Body of pancreas (tissue), 4 donors: ENCODE measurements at regions not wholly inside any gene's neighbourhood (a gene's known extent, or its start where the extent isn't known, plus 50 kb on each side); places are given as distances from the start of the nearest gene placed in this dataset.

Source experiments
- ATAC-seq: fragments of 150-250 bp; one replicate; pipeline ENCODE4 v1.9.1; 2016
- DNase-seq, 4 donors: peaks; one replicate each; pipeline ENCODE4 v3.0.0-alpha.2; 2019
- H3K27ac ChIP-seq, 4 donors: fragments of 200-600 bp; sonication (generic); 1 replicate in 3 of 4; 2 replicates in 1 of 4; pipeline versions ENCODE4 v1.5.1 to v1.6.1; 2016 to 2019; ENCODE audit warnings: mild to moderate bottlenecking in 1 of 4, mixed read lengths in 1 of 4, moderate library complexity in 1 of 4
- H3K27me3 ChIP-seq, 2 donors: fragments of 200-600 bp; sonication (generic); one replicate each; pipeline ENCODE4 v1.6.0; 2016; ENCODE audit warnings: mild to moderate bottlenecking in 1 of 2
- H3K36me3 ChIP-seq, 2 donors: fragments of 200-600 bp; sonication (generic); replicated peaks in 1 of 2; 2 replicates each; pipeline ENCODE4 v1.5.1; 2016; ENCODE audit warnings: low read depth in 2 of 2; ENCODE audit not compliant: insufficient read depth in 1 of 2
- H3K4me1 ChIP-seq: fragments of 200-600 bp; sonication (generic); one replicate; pipeline ENCODE4 v1.6.0; 2016
- H3K4me3 ChIP-seq, 2 donors: fragments of 200-600 bp; sonication (generic); 1 replicate in 1 of 2; 2 replicates in 1 of 2; pipeline ENCODE4 v1.5.1; 2016 to 2019
- H3K9me3 ChIP-seq, 3 donors: fragments of 200-600 bp; sonication (generic); 1 replicate in 2 of 3; 2 replicates in 1 of 3; pipeline ENCODE4 v1.5.1; 2016
- CTCF ChIP-seq, 7 experiments: fragments of 450-650 bp in 4 of 7; fragments of 200-600 bp in 3 of 7; sonication (generic) in 3 of 7; IDR thresholded peaks; one replicate each; pipeline ENCODE4 v1.5.1; 2016 to 2019; ENCODE audit warnings: antibody characterized with exemption in 7 of 7
- POLR2A ChIP-seq, 3 donors: fragments of 450-650 bp; IDR thresholded peaks; one replicate each; pipeline ENCODE4 v1.6.1; 2016; ENCODE audit warnings: antibody characterized with exemption in 3 of 3, mild to moderate bottlenecking in 2 of 3
- WGBS, 2 donors: methylation state at CpG; one replicate each; pipeline ENCODE4 v1.1.5; 2017; 5-methylcytosine and 5-hydroxymethylcytosine counted together
- intact Hi-C: fragments of 100-400 bp; cut with DNase I; formaldehyde crosslinking; loops from one replicate; pipeline ENCODE4 v1.15.1; 2023

DNA sequence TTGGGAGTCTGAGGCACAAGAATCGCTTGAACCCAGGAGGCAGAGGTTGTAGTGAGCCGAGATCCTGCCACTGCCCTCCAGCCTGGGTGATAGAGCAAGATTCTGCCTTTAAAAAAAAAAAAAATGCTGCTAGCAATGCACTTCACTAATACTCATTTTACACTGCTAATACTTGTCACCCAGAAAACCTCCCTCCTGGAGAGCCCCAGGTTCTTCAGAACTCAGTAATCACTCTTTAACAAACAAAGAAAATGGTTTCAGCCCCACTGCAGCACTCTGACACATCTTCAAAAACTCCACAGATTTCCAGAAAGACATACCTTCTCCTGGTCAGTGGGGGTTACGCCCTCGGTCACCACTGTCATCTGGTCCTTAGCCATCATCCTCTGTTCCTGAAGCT is 366.7 kb downstream of the SHQ1 start:
- no peak for ATAC-seq

DNA sequence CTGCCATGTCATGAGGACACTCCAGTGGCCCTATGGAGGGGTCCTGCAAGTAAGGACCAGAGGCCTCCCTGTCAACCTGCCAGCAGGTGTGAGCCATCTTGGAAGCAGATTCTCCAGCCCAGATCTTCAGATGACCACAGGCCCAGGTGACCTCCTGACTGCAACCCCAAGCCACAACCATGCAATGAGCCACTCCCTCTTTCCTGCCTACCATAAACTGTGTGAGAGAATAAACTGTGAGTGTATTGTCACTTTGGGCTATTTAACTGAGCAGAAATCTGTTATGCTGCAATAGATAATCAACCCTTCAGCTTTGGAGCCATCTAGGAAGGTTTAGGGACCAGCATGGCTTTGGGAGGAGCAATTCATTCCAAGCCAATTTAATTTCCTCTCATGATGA is 367.9 kb downstream of the SHQ1 start:
- Histone ChIP-seq H3K27me3 (no peaks in the 10 kb centered on the region), H3K9me3 (no peaks in the 10 kb centered on the region), H3K4me1 (peaks cover 10% of the 10 kb centered on the region), H3K27ac (no peak overlapping the region), H3K36me3 (no peaks in the 10 kb centered on the region), H3K4me3 (no peak overlapping the region)
- TF ChIP-seq CTCF (IDR thresholded peaks at IDR 0.05), result no peak
- TF ChIP-seq POLR2A (IDR thresholded peaks at IDR 0.05), result no peak
- no peak for ATAC-seq
- no peak for DNase-seq
- intact Hi-C loops, result no loop called here

More for the DNA sequence above, 366.7 kb downstream of the SHQ1 start:
- no peak for DNase-seq
- intact Hi-C loops, result no loop called here
- H3K9me3 ChIP-seq, result no peaks in the 10 kb centered on the region
- no peaks in the 10 kb centered on the region for H3K36me3 ChIP-seq
- 83 to 89% methylated on average over 4 of the region's 4 CpGs for WGBS, 2 donors
- H3K27ac ChIP-seq, result no peak overlapping the region
- H3K4me3 ChIP-seq, result no peak overlapping the region
- no peaks in the 10 kb centered on the region for H3K27me3 ChIP-seq
- H3K4me1 ChIP-seq, result peaks cover 10% of the 10 kb centered on the region
- no peak for TF ChIP-seq CTCF (IDR thresholded peaks at IDR 0.05)
- no peak for TF ChIP-seq POLR2A (IDR thresholded peaks at IDR 0.05)

DNA sequence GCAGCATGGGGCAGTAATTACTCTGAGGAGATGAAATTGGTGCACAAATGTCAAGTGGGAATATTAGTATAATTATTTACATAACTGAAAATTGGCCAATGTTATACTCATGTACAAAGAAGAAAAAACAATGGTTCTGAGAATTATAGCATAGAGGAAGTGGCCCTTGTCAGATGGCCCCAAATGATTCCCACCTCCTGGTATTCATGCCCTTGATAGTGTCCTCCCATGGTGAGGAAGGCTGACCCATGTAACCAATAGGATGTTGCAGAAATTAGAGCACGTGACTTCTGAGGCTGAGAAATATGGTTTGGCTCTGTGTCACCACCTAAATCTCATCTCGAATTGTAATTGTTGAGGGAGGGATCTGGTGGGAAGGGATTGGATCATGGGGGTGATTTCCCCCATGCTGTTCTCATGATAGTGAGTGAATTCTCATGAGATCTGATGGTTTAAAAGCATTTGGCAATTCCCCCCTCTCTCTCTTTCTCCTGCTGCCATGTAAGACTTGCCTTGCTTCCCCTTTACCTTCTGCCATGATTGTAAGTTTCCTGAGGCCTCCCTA is 368.5 kb downstream of the SHQ1 start:
- no peak overlapping the region for H3K27ac ChIP-seq
- DNase-seq (no peak), ATAC-seq (no peak)
- H3K9me3 ChIP-seq, result no peaks in the 10 kb centered on the region
- no peaks in the 10 kb centered on the region for H3K27me3 ChIP-seq
- TF ChIP-seq CTCF (IDR thresholded peaks at IDR 0.05) (no peak), POLR2A (IDR thresholded peaks at IDR 0.05) (no peak)
- no peaks in the 10 kb centered on the region for H3K36me3 ChIP-seq
- WGBS, 2 donors, result 82 to 91% methylated on average over 2 of the region's 2 CpGs
- peaks cover 10% of the 10 kb centered on the region for H3K4me1 ChIP-seq
- intact Hi-C loops, result no loop called here
- no peak overlapping the region for H3K4me3 ChIP-seq

DNA sequence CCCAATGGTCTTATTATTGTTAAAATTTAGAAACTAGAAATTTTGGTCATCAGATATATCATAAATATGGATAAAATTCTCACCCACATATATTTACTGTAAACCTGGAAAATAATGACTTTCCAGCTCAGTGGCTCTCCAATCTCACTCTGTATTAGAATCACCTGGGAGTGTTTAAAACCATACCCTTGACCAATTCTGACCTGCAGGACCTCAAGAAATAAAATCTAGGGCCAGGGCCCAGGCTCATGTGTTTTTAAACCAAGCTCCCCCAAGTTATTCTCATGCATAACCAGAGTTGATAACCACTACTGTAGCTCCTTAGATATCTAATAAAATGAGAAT is 372.1 kb downstream of the SHQ1 start:
- intact Hi-C loops, result no loop called here

More for the DNA sequence above, 372.1 kb downstream of the SHQ1 start:
- ATAC-seq, result no peak
- H3K27ac ChIP-seq, result no peak overlapping the region
- H3K4me3 ChIP-seq, result no peak overlapping the region
- H3K9me3 ChIP-seq, result no peaks in the 10 kb centered on the region
- TF ChIP-seq POLR2A (IDR thresholded peaks at IDR 0.05) (no peak), CTCF (IDR thresholded peaks at IDR 0.05) (no peak)
- H3K36me3 ChIP-seq, result no peaks in the 10 kb centered on the region
- no peaks in the 10 kb centered on the region for H3K27me3 ChIP-seq
- DNase-seq, result no peak
- H3K4me1 ChIP-seq, result no peaks in the 10 kb centered on the region
